GM21576 (cell line): ENCODE measurements at regions not wholly inside any gene's neighbourhood (a gene's known extent, or its start where the extent isn't known, plus 50 kb on each side); places are given as distances from the start of the nearest gene placed in this dataset.
"Not testable (repeated sequence)": the region's sequence is repeated elsewhere in the genome, so short reads cannot be mapped to it uniquely, and the experiment has no call there.

Experiments used
- ATAC-seq: cut with Tn5 transposase; IDR thresholded peaks from one replicate; pipeline ENCODE4 v1.9.1; 2021; ENCODE audit warnings: mild to moderate bottlenecking, moderate library complexity; ENCODE audit not compliant: unreplicated experiment

GRCh38 chr9:21591221-21592062 is 109.3 kb upstream of the IFNE start:
- no peak for ATAC-seq

GRCh38 chr9:21592063-21592338 is 109.9 kb upstream of the IFNE start:
- no peak for ATAC-seq

GRCh38 chr9:21597284-21597683 is 115.2 kb upstream of the IFNE start:
- no peak for ATAC-seq

- ATAC-seq, result no peak
These were observed 116.6 kb upstream of the IFNE start for GRCh38 chr9:21598749-21599148.

- no peak for ATAC-seq
These were observed 123.4 kb upstream of the IFNE start for GRCh38 chr9:21605489-21605931.

- no peak for ATAC-seq
These were observed 125.5 kb upstream of the IFNE start for GRCh38 chr9:21607576-21607975.

- no peak for ATAC-seq
These were observed 126.1 kb upstream of the IFNE start for GRCh38 chr9:21608200-21608599.

GRCh38 chr9:21609506-21609905 is 127.4 kb upstream of the IFNE start:
- no peak for ATAC-seq

- no peak for ATAC-seq
These were observed 129.8 kb upstream of the IFNE start for GRCh38 chr9:21611891-21612290.

- ATAC-seq, result no peak
These were observed 132.9 kb upstream of the IFNE start for GRCh38 chr9:21615018-21615417.

GRCh38 chr9:21615446-21615845 is 133.3 kb upstream of the IFNE start:
- no peak for ATAC-seq

- no peak for ATAC-seq
These were observed 134.1 kb upstream of the IFNE start for GRCh38 chr9:21616082-21616778.

- no peak for ATAC-seq
These were observed 142.8 kb upstream of the IFNE start for GRCh38 chr9:21624675-21625644.

GRCh38 chr9:21626493-21626892 is 144.4 kb upstream of the IFNE start:
- no peak for ATAC-seq

GRCh38 chr9:21628954-21629353 is 146.8 kb upstream of the IFNE start:
- ATAC-seq, result not testable (repeated sequence)

GRCh38 chr9:21634951-21635350 is 152.8 kb upstream of the IFNE start:
- ATAC-seq, result no peak

GRCh38 chr9:21638104-21638503 is 156.0 kb upstream of the IFNE start:
- ATAC-seq, result no peak

GRCh38 chr9:21653091-21653490 is 149.3 kb upstream of the MTAP start:
- ATAC-seq, result no peak

GRCh38 chr9:21653589-21653988 is 148.8 kb upstream of the MTAP start:
- ATAC-seq, result no peak

GRCh38 chr9:21656776-21657674 is 145.4 kb upstream of the MTAP start:
- no peak for ATAC-seq
